AG04450 (cell line): ENCODE measurements at regions not wholly inside any gene's neighbourhood (a gene's known extent, or its start where the extent isn't known, plus 50 kb on each side); places are given as distances from the start of the nearest gene placed in this dataset.

Source experiments
- CTCF ChIA-PET: fragments of 300-600, 350-600 bp; formaldehyde crosslinking; extraction: SDS; loops from one replicate; lab custom pipeline; 2022; ENCODE audit warnings: antibody characterized with exemption, inconsistent platforms; lab: Charles Lee
- POLR2A ChIA-PET: fragments of 350-600 bp; formaldehyde crosslinking; extraction: SDS; loops from one replicate; lab custom pipeline; 2021; ENCODE audit warnings: antibody characterized with exemption, inconsistent platforms; lab: Yijun Ruan, JAX
- DNase-seq: peaks from one replicate; pipeline ENCODE4 v3.0.0-alpha.2; 2011; ENCODE audit warnings: low read depth, low spot score
- H3K27ac ChIP-seq: one replicate; pipeline ENCODE4 v1.5.1; 2012; ENCODE audit warnings: low read depth, low read length, control low read depth
- H3K27me3 ChIP-seq: one replicate; pipeline ENCODE4 v1.6.0; 2012; ENCODE audit warnings: low read length; ENCODE audit not compliant: control insufficient read depth, insufficient read depth
- H3K4me3 ChIP-seq: 2 replicates; pipeline ENCODE4 v1.5.1; 2011; ENCODE audit warnings: mild to moderate bottlenecking, low read depth, low read length, control low read depth
- H3K9me3 ChIP-seq: 2 replicates; pipeline ENCODE4 v1.5.1; 2012; ENCODE audit warnings: low read length; ENCODE audit not compliant: control insufficient read depth, insufficient read depth
- CTCF ChIP-seq: IDR thresholded peaks from 2 replicates; pipeline ENCODE4 v1.5.1; 2011; ENCODE audit warnings: low read depth, low read length, control low read depth, inconsistent platforms

DNA sequence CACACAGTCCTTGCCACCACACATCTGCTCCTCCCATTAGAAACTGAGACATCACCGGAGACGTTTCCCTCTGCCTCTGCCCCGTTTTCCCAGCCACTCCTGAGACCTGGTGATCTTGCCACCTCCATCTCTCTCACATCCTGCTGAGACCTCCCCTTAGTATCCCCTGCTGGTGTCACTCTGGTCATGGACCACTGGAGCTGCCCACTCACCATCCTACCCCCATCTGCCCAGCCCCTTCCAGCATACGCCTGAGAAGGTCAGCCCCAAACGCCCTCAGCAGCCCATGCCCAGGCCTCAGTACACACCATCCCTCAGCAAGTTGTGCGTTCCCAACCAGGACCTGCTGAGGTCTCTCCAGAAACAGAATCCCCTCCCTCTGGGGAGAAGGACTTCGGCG lies 64.3 kb downstream of the SHANK2 start:
- H3K9me3 ChIP-seq, result peaks cover 62% of the 10 kb centered on the region
- no peak for TF ChIP-seq CTCF
- POLR2A ChIA-PET, result no interaction called here
- DNase-seq, result no peak
- CTCF ChIA-PET, result no interaction called here
- H3K27me3 ChIP-seq, result no peaks in the 10 kb centered on the region
- no peak overlapping the region for H3K27ac ChIP-seq
- H3K4me3 ChIP-seq, result no peak overlapping the region

- Histone ChIP-seq H3K27me3 (no peaks in the 10 kb centered on the region), H3K4me3 (no peak overlapping the region), H3K27ac (no peak overlapping the region), H3K9me3 (peaks cover 67% of the 10 kb centered on the region)
- ChIA-PET CTCF (no interaction called here), POLR2A (no interaction called here)
- DNase-seq, result no peak
- no peak for TF ChIP-seq CTCF
Measured at GRCh38 chr11:71186806-71187205, 65.6 kb downstream of the SHANK2 start.

DNA sequence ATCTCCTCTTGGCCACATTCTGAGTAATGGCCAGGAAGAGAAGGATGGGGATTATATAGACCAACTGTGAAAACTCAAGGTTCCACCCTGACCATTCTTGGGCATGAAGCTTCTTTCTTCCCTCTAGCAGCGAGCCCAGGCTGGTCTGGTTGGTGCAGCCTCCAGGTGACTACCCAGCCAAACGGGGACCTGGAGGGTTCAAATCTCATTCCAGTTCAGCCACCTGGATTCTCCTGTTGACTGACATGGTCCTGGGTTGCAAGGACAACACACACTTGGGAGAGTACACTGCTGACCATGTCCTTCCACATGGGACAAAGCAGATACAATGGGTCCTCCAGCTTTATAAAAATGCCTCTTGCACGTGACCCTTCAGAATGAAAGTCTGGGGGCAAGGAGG lies 67.0 kb downstream of the SHANK2 start:
- no peak for TF ChIP-seq CTCF
- POLR2A ChIA-PET, result no interaction called here
- no peak for DNase-seq
- Histone ChIP-seq H3K27ac (no peak overlapping the region), H3K9me3 (peaks cover 67% of the 10 kb centered on the region), H3K27me3 (no peaks in the 10 kb centered on the region), H3K4me3 (no peak overlapping the region)
- CTCF ChIA-PET, result no interaction called here

DNA sequence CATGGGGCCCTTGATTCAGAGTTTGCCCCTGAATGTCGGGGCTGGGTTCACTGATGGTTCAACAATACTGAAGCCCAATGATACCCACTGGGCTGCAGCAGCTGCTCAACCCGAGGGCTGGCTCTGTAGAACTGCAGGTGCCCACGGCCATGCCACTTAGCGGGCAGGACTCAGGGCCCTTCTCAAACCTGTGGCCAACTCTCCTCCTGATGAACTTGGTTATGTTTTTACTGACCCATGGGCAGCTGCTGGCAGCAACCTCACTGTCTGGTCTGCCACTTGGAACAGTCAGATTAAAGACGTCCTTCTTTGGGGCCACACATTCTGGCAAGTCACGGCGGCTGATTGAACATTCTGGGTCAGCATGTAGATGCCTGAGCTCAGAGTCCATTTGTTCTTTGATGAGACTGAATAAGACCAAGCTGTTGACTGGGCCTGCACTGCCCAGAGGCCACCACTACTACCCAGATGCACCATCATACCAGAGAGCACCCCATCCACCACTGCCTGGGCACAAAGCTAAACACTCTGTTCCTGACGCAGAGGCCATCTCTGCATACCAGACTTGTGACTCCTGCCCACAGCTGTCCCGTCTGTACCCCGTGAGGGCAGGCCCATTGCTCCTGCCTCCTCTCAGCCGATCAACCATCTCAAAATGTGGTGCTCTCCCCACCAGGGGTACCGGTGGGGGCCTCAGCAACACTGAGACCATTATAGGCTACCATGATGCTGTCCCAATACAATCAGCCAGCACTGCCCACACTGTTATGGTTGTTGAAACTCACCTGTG lies 67.8 kb downstream of the SHANK2 start:
- TF ChIP-seq CTCF, result no peak
- POLR2A ChIA-PET, result no interaction called here

GRCh38 chr11:71183878-71184277 lies 68.5 kb downstream of the SHANK2 start:
- CTCF ChIA-PET, result no interaction called here
- DNase-seq, result no peak
- Histone ChIP-seq H3K4me3 (no peak overlapping the region), H3K27me3 (no peaks in the 10 kb centered on the region), H3K27ac (no peak overlapping the region), H3K9me3 (peaks cover 52% of the 10 kb centered on the region)
- POLR2A ChIA-PET, result no interaction called here
- no peak for TF ChIP-seq CTCF

More for the DNA sequence above, 67.8 kb downstream of the SHANK2 start:
- no peak for DNase-seq
- no peak overlapping the region for H3K4me3 ChIP-seq
- no peaks in the 10 kb centered on the region for H3K27me3 ChIP-seq
- no peak overlapping the region for H3K27ac ChIP-seq
- CTCF ChIA-PET, result no interaction called here
- peaks cover 59% of the 10 kb centered on the region for H3K9me3 ChIP-seq
